Suppressor macrophage (primary cell): ENCODE measurements at regions not wholly inside any gene's neighbourhood (a gene's known extent, or its start where the extent isn't known, plus 50 kb on each side); places are given as distances from the start of the nearest gene placed in this dataset.
A peak's percentile ranks its signal among the peaks of the same experiment; 100 is the strongest.

Experiments
- DNase-seq, 4 experiments: peaks; one replicate each; pipeline ENCODE4 v3.0.0-alpha.2; 2020 to 2022

- no peak for DNase-seq
These were observed 63.6 kb downstream of the PCDH7 start for GRCh38 chr4:30783751-30784150.

- no peak for DNase-seq
These were observed 69.1 kb downstream of the PCDH7 start for GRCh38 chr4:30789219-30789671.

- DNase-seq, result peak in 1 of 4 experiments; percentile 0
These were observed 70.0 kb downstream of the PCDH7 start for GRCh38 chr4:30790123-30790522.

- DNase-seq, result no peak
These were observed 70.8 kb downstream of the PCDH7 start for GRCh38 chr4:30790998-30791397.

GRCh38 chr4:30792601-30793000 lies 72.4 kb downstream of the PCDH7 start:
- DNase-seq, result no peak

- no peak for DNase-seq
These were observed 81.7 kb downstream of the PCDH7 start for GRCh38 chr4:30801876-30802275.

- DNase-seq, result no peak
These were observed 82.6 kb downstream of the PCDH7 start for GRCh38 chr4:30802622-30803323.

GRCh38 chr4:30808276-30808675 lies 88.1 kb downstream of the PCDH7 start:
- DNase-seq, result no peak

GRCh38 chr4:30811296-30811695 lies 91.1 kb downstream of the PCDH7 start:
- DNase-seq, result no peak

- no peak for DNase-seq
These were observed 95.5 kb downstream of the PCDH7 start for GRCh38 chr4:30815685-30816084.

- DNase-seq, result no peak
These were observed 97.3 kb downstream of the PCDH7 start for GRCh38 chr4:30817447-30817846.

GRCh38 chr4:30818541-30818940 lies 98.4 kb downstream of the PCDH7 start:
- no peak for DNase-seq

- no peak for DNase-seq
These were observed 101.1 kb downstream of the PCDH7 start for GRCh38 chr4:30821275-30821674.

GRCh38 chr4:30821859-30822612 lies 101.9 kb downstream of the PCDH7 start:
- no peak for DNase-seq

GRCh38 chr4:30822911-30823551 lies 102.9 kb downstream of the PCDH7 start:
- DNase-seq, result no peak

- no peak for DNase-seq
These were observed 105.0 kb downstream of the PCDH7 start for GRCh38 chr4:30825008-30825770.

GRCh38 chr4:30828264-30828926 lies 108.2 kb downstream of the PCDH7 start:
- DNase-seq, result no peak

GRCh38 chr4:30832639-30833038 lies 112.5 kb downstream of the PCDH7 start:
- no peak for DNase-seq

GRCh38 chr4:30833206-30833605 lies 113.0 kb downstream of the PCDH7 start:
- no peak for DNase-seq

- DNase-seq, result no peak
These were observed 114.9 kb downstream of the PCDH7 start for GRCh38 chr4:30835044-30835443.

- DNase-seq, result no peak
These were observed 116.1 kb downstream of the PCDH7 start for GRCh38 chr4:30836231-30836630.

GRCh38 chr4:30837131-30837539 lies 117.0 kb downstream of the PCDH7 start:
- no peak for DNase-seq
